Left ventricle myocardium superior (tissue), 1 donor: ENCODE measurements at regions not wholly inside any gene's neighbourhood (a gene's known extent, or its start where the extent isn't known, plus 50 kb on each side); places are given as distances from the start of the nearest gene placed in this dataset.
A peak's percentile ranks its signal among the peaks of the same experiment; 100 is the strongest.
"Not testable (repeated sequence)": the region's sequence is repeated elsewhere in the genome, so short reads cannot be mapped to it uniquely, and the experiment has no call there.

Experiments used
- ATAC-seq: fragments of 200-7000 bp; cut with Tn5 transposase; one replicate; pipeline ENCODE4 v1.9.1; 2020; ENCODE audit warnings: mild to moderate bottlenecking, moderate library complexity
- DNase-seq: peaks from one replicate; pipeline ENCODE4 v3.0.0-alpha.2; 2020
- intact Hi-C: fragments of 100-400 bp; cut with micrococcal nuclease; formaldehyde crosslinking; loops from one replicate; pipeline ENCODE4 v1.11.0; 2022
- donor health status: DM: no; HTN: yes; CAD: no; lungs with severe emphysema.

DNA sequence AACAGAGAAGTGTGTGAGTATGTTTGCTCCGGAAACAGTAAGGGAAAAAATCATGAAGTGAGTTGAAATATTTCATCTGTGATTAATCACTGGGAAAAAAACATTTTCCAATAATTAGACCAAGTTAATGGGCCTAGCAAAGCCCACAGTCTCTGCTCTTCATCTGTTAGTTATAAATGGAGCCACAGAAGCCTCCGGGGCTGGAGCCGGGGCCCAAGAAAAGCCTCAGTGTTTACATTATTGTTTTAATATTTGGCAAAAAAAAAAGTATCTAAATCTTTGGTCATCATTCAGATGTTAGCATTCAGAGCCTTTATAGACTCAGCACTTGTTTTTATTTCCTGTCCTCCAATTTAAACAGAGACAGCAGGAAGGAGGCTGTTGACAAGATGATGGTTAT lies 115.0 kb downstream of the UBE2U start:
- ATAC-seq (no peak), DNase-seq (no peak)
- intact Hi-C loops = no loop called here

DNA sequence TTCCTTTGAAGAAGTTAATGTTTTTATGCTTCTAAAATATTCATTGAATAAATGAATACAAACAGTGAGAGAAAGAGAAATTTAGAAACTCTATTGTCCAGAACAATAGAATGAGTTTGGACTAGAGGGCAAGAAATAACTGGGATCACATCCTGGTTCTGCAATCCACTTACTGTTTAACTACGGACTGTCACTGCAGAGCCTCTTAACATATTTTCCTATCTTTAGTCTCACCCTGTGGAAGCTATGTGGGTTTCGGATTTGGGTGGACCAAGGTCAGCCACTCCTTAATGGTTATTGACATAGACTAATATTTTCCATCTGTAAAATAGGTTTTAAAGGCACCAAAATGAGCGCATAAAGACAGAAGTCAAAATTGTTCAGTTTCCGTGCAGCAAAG lies 116.6 kb downstream of the UBE2U start:
- DNase-seq (no peak), ATAC-seq (peak; percentile 79)
- intact Hi-C loops = no loop called here

DNA sequence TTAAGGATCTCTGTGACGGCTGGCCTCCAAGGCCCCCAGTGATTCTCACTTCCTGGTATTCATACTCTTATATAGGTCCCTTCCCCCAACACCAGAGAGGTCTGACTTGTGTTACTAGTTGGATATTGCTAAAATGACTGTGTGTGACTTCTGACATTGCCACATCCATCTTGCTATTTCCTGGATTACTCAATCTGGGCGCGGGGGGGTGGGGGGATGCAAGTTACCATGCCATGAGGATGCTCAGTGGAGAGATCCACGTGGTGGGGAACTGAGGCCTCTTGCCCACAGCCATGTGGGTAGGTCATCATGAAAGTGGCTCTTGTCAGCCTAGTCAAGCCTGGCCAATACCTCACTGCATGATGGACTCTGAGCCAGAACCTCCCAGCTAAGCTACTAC lies 117.0 kb downstream of the UBE2U start:
- DNase-seq = no peak
- no peak for ATAC-seq
- intact Hi-C loops = no loop called here

DNA sequence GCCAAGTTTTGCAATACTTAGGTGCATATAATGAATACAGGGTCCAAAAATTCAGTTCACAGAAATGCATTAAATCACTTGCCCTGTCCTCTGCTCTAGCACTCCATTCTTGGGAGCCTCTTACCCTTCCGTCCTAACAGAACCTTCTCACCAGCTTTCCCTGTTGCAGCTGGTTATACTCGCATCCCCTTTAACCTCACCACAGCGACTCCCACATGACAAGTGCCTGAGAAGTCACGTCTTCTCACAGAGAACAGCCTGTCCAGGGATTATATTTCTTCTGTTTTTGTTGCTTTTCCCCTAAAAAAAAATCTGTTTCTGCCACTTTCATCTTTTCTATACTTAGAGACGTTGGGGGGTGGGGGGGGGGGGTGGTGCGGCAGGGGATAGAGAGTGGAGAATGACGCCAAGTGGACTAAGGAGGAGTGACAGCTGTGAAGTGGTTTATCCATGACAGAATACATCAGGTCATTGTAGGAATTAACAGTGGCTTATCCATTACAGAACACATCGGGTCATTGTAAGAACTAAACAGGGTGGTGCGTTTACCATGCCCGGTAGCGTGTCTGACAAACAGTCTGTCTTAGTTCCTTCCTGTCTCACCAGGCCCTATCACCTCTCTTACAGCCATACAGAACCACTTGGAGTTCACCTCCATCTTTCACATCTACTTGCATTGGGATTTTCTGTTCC lies 117.6 kb downstream of the UBE2U start:
- ATAC-seq (no peak), DNase-seq (no peak)
- intact Hi-C loops = no loop called here

- DNase-seq = no peak
- intact Hi-C loops = no loop called here
Observed at GRCh38 chr1:64323054-64323453, 119.6 kb downstream of the UBE2U start.

GRCh38 chr1:64323882-64324281 lies 120.5 kb downstream of the UBE2U start:
- no peak for DNase-seq
- no peak for ATAC-seq
- intact Hi-C loops = no loop called here

More at GRCh38 chr1:64323054-64323453, 119.6 kb downstream of the UBE2U start:
- ATAC-seq = no peak

DNA sequence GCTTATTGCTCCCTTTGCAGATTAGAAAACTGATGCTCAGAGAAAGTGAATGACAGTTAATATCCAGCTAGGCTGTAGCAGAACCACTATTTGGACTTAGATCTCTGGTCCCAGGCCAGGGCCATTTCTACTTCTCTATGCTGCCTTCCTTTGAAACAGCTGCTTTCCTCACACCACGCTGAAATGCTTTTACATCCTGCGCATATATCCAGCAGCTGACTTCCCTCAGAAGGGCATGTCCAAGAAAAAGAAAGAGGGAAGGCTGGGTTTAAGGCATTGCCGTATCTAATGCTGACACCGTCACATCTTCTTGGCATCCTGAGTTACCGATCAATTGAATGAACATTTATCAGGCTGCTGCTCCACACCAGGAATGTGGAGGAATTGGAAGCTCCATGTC lies 122.4 kb downstream of the UBE2U start:
- no peak for DNase-seq
- intact Hi-C loops = no loop called here
- no peak for ATAC-seq

DNA sequence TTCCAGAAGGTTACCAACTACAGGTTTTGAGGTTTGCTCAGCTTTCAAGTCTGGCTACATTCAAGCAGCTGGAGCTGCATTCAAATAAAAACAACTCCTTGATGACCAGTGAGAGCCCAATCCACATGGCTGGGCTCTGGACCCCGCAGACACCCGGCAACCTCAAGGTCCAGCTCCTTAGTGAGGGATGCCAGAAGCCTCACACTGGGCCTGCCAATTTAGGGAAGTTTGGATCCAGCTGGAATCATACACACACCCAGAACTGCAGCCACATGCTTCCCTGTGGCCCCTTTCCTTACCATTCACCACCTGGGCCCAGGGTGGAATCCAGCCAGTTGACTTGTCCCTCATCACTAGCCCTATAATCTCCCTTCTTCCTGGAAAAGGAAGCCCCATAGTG lies 123.7 kb downstream of the UBE2U start:
- peak; percentile 58 for ATAC-seq
- intact Hi-C loops = no loop called here
- DNase-seq = no peak

DNA sequence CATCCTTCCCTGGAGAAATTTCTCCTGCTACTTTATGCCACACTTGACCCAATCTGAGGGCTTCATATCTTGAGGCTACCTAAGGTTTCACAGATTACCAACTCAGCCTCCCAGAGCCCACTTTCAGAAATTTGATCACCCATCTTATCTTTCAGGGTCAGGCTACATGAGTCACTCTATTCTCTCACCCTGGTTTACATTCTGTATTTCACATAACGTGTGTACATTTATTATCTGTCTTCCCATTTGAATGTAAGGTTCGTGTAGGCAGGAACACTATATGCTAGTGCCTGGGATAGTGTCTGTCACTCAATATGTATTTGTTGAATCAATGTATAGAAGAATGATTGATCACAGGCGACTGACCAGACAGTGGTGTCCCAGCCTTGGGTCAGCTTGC lies 124.8 kb downstream of the UBE2U start:
- DNase-seq (no peak), ATAC-seq (no peak)
- intact Hi-C loops = no loop called here

DNA sequence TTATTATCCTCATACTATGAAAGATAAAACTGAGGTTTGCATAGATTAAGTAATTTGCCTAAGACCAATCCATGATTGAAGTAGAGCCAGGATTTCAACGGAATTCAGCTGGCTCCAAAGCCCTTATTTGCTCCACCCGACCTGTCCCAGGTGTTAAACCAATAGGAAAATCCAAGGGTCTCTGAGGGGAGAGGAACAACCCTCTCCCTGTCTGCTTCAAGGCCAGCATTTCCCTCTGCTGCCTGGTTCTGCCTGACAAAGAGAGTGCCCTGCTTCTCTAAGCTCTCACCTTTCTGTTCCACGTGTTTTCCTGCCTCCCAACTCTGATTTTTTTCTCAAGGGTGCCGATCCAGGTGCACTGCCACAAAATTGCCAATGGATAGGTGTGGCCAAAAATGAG lies 127.4 kb downstream of the UBE2U start:
- DNase-seq = no peak
- ATAC-seq = no peak
- intact Hi-C loops = no loop called here

DNA sequence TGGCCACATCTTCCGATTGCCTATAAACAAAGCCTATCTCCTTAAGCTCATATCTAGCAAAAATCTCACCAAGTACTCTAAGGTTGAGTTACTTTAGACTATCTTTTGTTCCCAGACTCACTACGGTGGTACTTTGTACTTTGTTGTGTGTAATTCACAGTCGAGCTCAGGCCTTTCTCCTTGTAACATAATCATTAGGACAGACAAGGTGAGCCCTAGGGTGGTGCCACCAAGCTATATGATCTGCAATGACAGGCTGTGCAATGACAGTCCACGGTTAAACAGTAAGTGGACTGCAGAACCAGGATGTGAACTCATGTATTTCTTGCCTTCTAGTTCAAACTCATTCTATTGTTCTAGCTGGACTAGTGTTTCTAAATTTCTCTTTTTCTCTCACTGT lies 132.2 kb downstream of the UBE2U start:
- ATAC-seq = no peak
- intact Hi-C loops = no loop called here
- DNase-seq = no peak

DNA sequence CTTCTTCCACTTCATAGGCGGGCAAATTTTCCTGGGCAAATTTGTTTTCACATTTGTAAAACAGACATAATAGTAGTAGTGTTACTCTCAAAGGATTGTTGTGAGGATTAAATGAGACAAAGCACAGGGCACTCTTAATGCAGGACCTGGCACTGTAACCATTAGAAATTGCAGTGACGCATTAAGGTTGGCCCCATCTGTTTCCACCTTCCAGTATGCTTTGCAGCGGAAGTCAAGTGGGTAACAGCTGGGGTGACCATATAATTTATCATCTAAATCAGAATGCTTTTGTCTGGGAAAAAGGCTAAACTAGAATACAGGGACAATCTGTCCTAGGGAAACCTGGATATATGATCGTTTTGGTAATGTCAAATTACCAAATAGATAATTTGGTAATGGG lies 132.5 kb upstream of the CACHD1 start:
- ATAC-seq (no peak), DNase-seq (no peak)
- intact Hi-C loops = no loop called here

DNA sequence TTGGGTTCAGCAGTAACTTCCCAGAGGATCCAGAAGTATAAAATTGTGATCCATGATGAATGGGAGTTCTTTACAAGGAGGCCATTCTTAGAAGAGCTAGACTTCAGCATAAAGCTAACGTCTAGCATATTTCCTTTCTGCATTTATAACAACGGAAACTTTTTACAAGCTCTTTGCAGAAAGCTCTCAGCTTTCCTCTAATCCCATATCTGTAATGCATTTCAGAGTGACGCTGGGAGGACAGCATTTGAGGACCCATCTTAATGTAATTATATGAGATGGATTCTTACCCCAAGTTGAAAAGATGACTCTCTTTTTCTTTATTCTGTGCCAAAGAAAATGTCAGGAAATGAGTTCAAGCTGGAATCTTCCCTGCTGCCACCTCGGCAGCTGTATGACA lies 132.0 kb upstream of the CACHD1 start:
- ATAC-seq (no peak), DNase-seq (no peak)
- intact Hi-C loops = no loop called here

GRCh38 chr1:64340361-64340760 lies 129.6 kb upstream of the CACHD1 start:
- intact Hi-C loops = no loop called here
- ATAC-seq = no peak
- no peak for DNase-seq

GRCh38 chr1:64343105-64343822 lies 126.7 kb upstream of the CACHD1 start:
- intact Hi-C loops = no loop called here
- DNase-seq (no peak), ATAC-seq (no peak)

- ATAC-seq (no peak), DNase-seq (no peak)
- intact Hi-C loops = no loop called here
Observed at GRCh38 chr1:64343823-64344190, 126.1 kb upstream of the CACHD1 start.

DNA sequence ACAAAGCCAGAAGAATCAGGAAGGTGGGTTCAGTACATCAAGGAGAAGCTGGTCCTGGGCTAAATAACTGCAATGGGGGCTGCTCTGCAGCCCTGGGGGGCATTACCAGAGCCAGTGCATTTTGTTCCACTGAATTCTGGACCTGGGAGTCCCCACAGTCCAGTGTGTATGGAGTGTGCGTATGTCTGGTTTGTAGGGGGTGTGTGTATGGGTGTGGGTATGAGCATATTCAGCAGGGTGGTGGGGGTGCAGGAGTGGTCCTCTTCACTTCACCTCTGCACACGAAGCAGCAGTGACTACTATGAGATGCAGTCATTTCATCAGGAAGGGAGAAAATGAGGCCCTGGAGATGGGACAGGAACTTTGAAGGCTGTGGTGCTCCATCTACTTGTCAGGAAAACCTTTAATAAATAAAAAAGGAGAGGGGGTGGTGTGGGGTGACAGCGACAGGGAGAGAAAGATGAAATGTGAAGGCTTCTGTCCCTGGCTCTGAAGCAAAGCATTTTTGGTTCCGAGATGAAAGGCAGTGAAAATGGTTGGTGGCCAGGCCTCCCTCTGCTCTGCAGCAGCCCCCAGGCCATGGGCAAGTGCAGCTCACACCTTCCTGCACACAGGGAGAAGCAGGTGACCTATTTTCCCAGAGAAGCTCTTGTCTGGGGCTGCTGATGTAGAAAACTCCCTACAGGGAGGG lies 121.5 kb upstream of the CACHD1 start:
- no peak for ATAC-seq
- DNase-seq = no peak
- intact Hi-C loops = no loop called here

DNA sequence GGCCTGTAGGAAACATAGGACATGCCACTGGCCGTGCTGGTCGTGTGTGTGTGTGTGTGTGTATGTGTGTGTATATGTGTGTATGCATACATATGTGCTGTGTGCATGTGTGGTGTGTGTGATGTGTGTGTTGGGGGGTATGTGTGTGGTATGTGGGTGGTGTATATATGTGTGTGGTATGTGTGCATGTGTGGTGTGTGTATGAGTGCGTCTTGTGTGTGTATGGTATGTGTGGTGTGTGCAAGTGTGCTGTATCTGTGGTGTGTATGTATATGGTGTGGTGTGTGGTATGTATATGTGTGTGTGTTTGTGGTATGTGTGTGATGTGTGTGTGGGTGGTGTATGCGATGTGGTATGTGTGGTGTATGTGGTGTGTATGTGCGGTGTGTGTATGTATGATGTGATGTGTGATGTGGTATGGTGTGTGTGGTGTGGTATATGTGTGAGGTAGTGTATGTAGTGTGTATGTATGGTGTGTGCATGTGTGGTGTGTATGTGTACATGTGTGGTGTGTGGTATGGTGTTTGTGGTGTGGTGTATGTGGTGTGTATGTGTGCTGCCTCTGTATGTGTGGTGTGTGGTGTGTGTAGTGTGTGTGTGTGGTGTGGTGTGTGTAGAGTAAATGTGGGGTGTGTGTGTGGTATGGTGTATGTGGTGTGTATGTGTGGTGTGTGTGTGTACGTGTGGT lies 120.8 kb upstream of the CACHD1 start:
- ATAC-seq (no peak), DNase-seq (no peak)
- intact Hi-C loops = no loop called here

DNA sequence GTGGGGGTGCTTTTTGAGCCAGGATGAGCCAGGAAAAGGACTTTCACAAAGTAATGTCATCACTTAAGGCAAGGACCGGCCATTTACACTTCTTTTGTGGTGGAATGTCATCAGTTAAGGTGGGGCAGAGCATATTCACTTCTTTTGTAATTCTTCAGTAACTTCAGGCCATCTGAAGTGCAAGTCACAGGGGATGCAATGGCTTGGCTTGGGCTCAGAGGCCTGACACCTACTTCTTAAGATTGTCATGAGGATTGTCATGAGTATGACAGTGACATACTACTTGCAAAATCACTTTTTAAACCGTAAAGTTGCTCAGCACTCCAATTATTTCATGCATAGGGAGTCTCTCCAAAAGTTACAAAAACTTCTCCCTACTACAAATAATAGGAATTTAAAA lies 114.4 kb upstream of the CACHD1 start:
- ATAC-seq, DNase-seq, intact Hi-C loops: not testable (repeated sequence)

DNA sequence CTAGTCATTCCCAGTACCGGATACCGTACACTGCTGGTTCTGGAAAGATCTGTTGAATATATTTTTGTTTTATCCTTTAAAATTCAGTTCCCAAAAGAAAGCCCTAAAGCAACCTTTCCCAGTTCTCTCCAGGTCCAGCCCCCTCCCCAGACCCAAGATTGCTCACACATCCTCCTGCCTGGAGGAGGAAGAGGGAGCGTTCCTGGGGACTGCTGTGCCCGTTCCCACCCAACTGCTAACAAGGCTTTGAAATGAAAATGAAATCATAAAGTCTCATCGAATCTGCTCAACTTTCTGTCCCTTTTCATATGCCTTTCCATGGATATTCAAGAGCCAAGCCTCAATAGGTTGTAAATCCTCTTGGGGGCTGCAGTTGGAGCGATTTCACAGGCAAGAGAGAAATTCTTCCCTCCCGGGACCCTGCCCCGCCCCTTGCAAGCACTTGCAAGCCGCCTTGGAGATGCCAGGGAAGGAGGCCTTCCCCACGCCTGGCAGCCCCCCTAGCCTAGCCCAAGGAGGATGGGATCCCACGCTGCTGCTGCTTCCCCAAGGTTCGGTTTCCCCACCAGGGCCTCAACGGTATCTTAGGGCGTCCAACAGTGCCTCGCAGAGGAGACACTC lies 113.2 kb upstream of the CACHD1 start:
- intact Hi-C loops = no loop called here
- ATAC-seq (no peak), DNase-seq (no peak)
